ENCODE measurements at regions not wholly inside any gene's neighbourhood (a gene's known extent, or its start where the extent isn't known, plus 50 kb on each side); places are given as distances from the start of the nearest gene placed in this dataset.

GRCh38 chr4:77248805-77249204 is 91.8 kb downstream of the CCNG2 start:
- DNase-seq (ENCODE audit: low spot score) (peak; percentile 5), ATAC-seq (no peak; the same call in 2 of the 3 replicates), FAIRE-seq (no peak)
- WGBS (ENCODE audit: low lambda C conversion rate), result 14% methylated on average over 4 of the region's 4 CpGs
- Histone ChIP-seq H3K27me3 (ENCODE audit: control insufficient read depth in 1 of 2, insufficient read depth in 2 of 2, low read length in 2 of 2) (no peaks in the 10 kb centered on the region), H3K4me2 (ENCODE audit: low read depth, low read length) (no peak overlapping the region), H4K20me1 (ENCODE audit: insufficient read depth, low read length) (no peaks in the 10 kb centered on the region), H3K4me1 (ENCODE audit: insufficient read depth, low read length) (peaks cover 8% of the 10 kb centered on the region), H3K9me3 (ENCODE audit: low read length) (no peaks in the 10 kb centered on the region), H2AFZ (ENCODE audit: low read length) (no peak overlapping the region), H3K9ac (ENCODE audit: insufficient read depth, low read depth, low read length) (no peak overlapping the region), H3K27ac (ENCODE audit: extremely low read length, insufficient read depth, low read length) (no peak overlapping the region), H3K79me2 (ENCODE audit: insufficient read depth, low read length) (no peaks in the 10 kb centered on the region), H3K4me3 (replicated peaks in 1 of 3; ENCODE audit: insufficient read depth in 1 of 3, low read depth in 2 of 3, low read length in 3 of 3) (no peak overlapping the region), H3K36me3 (replicated peaks in 1 of 2; ENCODE audit: control insufficient read depth in 1 of 2, insufficient read depth in 2 of 2, low read length in 2 of 2) (no peaks in the 10 kb centered on the region)
- in situ Hi-C loops (cut with HindIII; ENCODE audit: extremely low pct_ligation_motif_present, low pct_unique_long_range_greater_than_20kb) (no loop called here), intact Hi-C loops (cut with micrococcal nuclease; ENCODE audit: unreplicated experiment) (no loop called here)
- BruUV-seq (replicated peaks), result no TSS peak
- no peak for TF ChIP-seq ZNF20 (CRISPR knock-in tag; IDR thresholded peaks at IDR 0.05)
- TF ChIP-seq MAX (IDR thresholded peaks at IDR 0.05), result peak; percentile 33; the same call in 1 of the 2 replicates
- no peak for TF ChIP-seq ZSCAN30 (CRISPR knock-in tag; IDR thresholded peaks at IDR 0.05)
- no peak for TF ChIP-seq TEF (CRISPR knock-in tag; IDR thresholded peaks at IDR 0.05)
- TF ChIP-seq FOXA1 (IDR thresholded peaks at IDR 0.05), result no peak
- TF ChIP-seq FOXA1 (CRISPR knock-in tag; IDR thresholded peaks at IDR 0.05), result 0 out of 2 replicates have a peak, but pooled peaks have one; percentile 28
- no peak for TF ChIP-seq YY1 (IDR thresholded peaks at IDR 0.05; ENCODE audit: insufficient read depth, insufficient replicate concordance, low read depth, low read length)
- TF ChIP-seq STAG1 (CRISPR knock-in tag; IDR thresholded peaks at IDR 0.05), result no peak
- no peak for TF ChIP-seq PCBP2 (optimal IDR thresholded peaks at IDR 0.05; ENCODE audit: low read depth, low read length, poor library complexity, severe bottlenecking)
- TF ChIP-seq RFXAP (CRISPR knock-in tag; IDR thresholded peaks at IDR 0.05; ENCODE audit: borderline replicate concordance), result no peak
- no peak for TF ChIP-seq ZNF557 (CRISPR knock-in tag; IDR thresholded peaks at IDR 0.05)
- TF ChIP-seq HNRNPL (IDR thresholded peaks at IDR 0.05; ENCODE audit: low read depth, low read length), result no peak
- peak; percentile 82 for TF ChIP-seq MNT (IDR thresholded peaks at IDR 0.05)
- no peak for TF ChIP-seq TP53 (CRISPR knock-in tag; conservative IDR thresholded peaks at IDR 0.05)
- TF ChIP-seq POLR2AphosphoS2 (IDR thresholded peaks at IDR 0.05; ENCODE audit: low read depth, low read length), result no peak
- no peak for TF ChIP-seq USF2 (IDR thresholded peaks at IDR 0.05; ENCODE audit: low read depth, low read length)
- TF ChIP-seq USF2 (CRISPR knock-in tag; IDR thresholded peaks at IDR 0.05; ENCODE audit: borderline replicate concordance), result peak; percentile 17; the same call in 1 of the 2 replicates
- TF ChIP-seq BHLHE40 (IDR thresholded peaks at IDR 0.05; ENCODE audit: low read length), result peak; percentile 49
- no peak for TF ChIP-seq CREB3 (CRISPR knock-in tag; IDR thresholded peaks at IDR 0.05)
- no peak for TF ChIP-seq ZNF777 (CRISPR knock-in tag; IDR thresholded peaks at IDR 0.05)
- CTCF ChIA-PET (ENCODE audit: low intra/inter-chr PET ratio, low total read pairs), result no interaction called here
- POLR2A ChIA-PET, result no interaction called here

Measured in HepG2 (cell line).